ENCODE measurements at regions not wholly inside any gene's neighbourhood (a gene's known extent, or its start where the extent isn't known, plus 50 kb on each side); places are given as distances from the start of the nearest gene placed in this dataset.

GRCh38 chr9:90012949-90013348 lies 408.1 kb downstream of the GADD45G start:
- no peak for TF ChIP-seq EZH2 (IDR thresholded peaks at IDR 0.05; ENCODE audit: borderline replicate concordance, low read length)
- TF ChIP-seq, protein P1, sequence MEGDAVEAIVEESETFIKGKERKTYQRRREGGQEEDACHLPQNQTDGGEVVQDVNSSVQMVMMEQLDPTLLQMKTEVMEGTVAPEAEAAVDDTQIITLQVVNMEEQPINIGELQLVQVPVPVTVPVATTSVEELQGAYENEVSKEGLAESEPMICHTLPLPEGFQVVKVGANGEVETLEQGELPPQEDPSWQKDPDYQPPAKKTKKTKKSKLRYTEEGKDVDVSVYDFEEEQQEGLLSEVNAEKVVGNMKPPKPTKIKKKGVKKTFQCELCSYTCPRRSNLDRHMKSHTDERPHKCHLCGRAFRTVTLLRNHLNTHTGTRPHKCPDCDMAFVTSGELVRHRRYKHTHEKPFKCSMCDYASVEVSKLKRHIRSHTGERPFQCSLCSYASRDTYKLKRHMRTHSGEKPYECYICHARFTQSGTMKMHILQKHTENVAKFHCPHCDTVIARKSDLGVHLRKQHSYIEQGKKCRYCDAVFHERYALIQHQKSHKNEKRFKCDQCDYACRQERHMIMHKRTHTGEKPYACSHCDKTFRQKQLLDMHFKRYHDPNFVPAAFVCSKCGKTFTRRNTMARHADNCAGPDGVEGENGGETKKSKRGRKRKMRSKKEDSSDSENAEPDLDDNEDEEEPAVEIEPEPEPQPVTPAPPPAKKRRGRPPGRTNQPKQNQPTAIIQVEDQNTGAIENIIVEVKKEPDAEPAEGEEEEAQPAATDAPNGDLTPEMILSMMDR (conservative IDR thresholded peaks at IDR 0.05 in 1 of 2, IDR thresholded peaks at IDR 0.05 in 1 of 2; ENCODE audit: extremely low read depth in 1 of 2, insufficient read depth in 1 of 2, low read depth in 1 of 2, low read length in 2 of 2): no peak

Data from mammary epithelial cell (primary cell).